PFSK-1 (cell line): ENCODE measurements at regions not wholly inside any gene's neighbourhood (a gene's known extent, or its start where the extent isn't known, plus 50 kb on each side); places are given as distances from the start of the nearest gene placed in this dataset.

Source experiments
- POLR2AphosphoS5 ChIP-seq: IDR thresholded peaks from 2 replicates; pipeline ENCODE4 v1.6.1; 2012; ENCODE audit warnings: low read depth, mild to moderate bottlenecking, control low read depth, low read length, moderate library complexity
- REST ChIP-seq, 2 experiments: IDR thresholded peaks; 2 replicates each; pipeline versions ENCODE4 v1.6.1 to v1.8.0; 2011 to 2012; ENCODE audit warnings: low read depth in 2 of 2, low read length in 2 of 2, control low read depth in 1 of 2, inconsistent platforms in 1 of 2, mild to moderate bottlenecking in 1 of 2, moderate library complexity in 1 of 2; ENCODE audit not compliant: insufficient read depth in 1 of 2
- SIN3A ChIP-seq: IDR thresholded peaks from 2 replicates; pipeline ENCODE4 v1.6.1; 2012; ENCODE audit warnings: mild to moderate bottlenecking, low read length, moderate library complexity, borderline replicate concordance; ENCODE audit not compliant: insufficient read depth
- TAF1 ChIP-seq: IDR thresholded peaks from 2 replicates; pipeline ENCODE4 v1.6.1; 2012; ENCODE audit warnings: low read length, control low read depth, borderline replicate concordance; ENCODE audit not compliant: insufficient read depth

- no peak for TF ChIP-seq SIN3A
- no peak for TF ChIP-seq POLR2AphosphoS5
- TF ChIP-seq REST (IDR thresholded peaks at IDR 0.05; ENCODE audit: insufficient read depth in 1 of 2, low read depth in 2 of 2, low read length in 2 of 2), result no peak
- TF ChIP-seq TAF1, result no peak
Measured at GRCh38 chr20:41692479-41693135, 74.4 kb upstream of the CHD6 start.
